ENCODE measurements at regions not wholly inside any gene's neighbourhood (a gene's known extent, or its start where the extent isn't known, plus 50 kb on each side); places are given as distances from the start of the nearest gene placed in this dataset.

GRCh38 chr11:38156495-38157146 is 1558.6 kb upstream of the RAG2 start:
- in situ Hi-C loops (cut with MboI) = no loop called here
- no peaks in the 10 kb centered on the region for H3K36me3 ChIP-seq (ENCODE audit: control insufficient read depth in 2 of 2, insufficient read depth in 2 of 2, low read length in 1 of 2)
- H3K4me1 ChIP-seq (ENCODE audit: control insufficient read depth, insufficient read depth, low read length) = no peaks in the 10 kb centered on the region
- no peak overlapping the region for H3K4me2 ChIP-seq (ENCODE audit: control insufficient read depth, insufficient read depth)
- ChIA-PET POLR2A (no interaction called here), RAD21 (ENCODE audit: unreplicated experiment) (no interaction called here), SMC1A (ENCODE audit: uncharacterized antibody, unreplicated experiment) (interaction anchor here (0.6 kb wide), 2 partner anchors 443 to 1451 kb away, joined by 3 read pairs; no protein-coding TSS in a partner anchor), CTCF (no interaction called here)
- FAIRE-seq (no peak), DNase-seq (ENCODE audit: low read depth, low spot score) (no peak), ATAC-seq (peak; percentile 34; the same call in 2 of the 3 replicates)
- no peak overlapping the region for H3K27ac ChIP-seq (ENCODE audit: control insufficient read depth, insufficient read depth)
- intact Hi-C loops (cut with micrococcal nuclease; ENCODE audit: unreplicated experiment) = no loop called here
- no peak overlapping the region for H2AFZ ChIP-seq (ENCODE audit: control insufficient read depth, low read depth, low read length)
- H3K4me3 ChIP-seq = no peak overlapping the region
- H3K9me3 ChIP-seq (replicated peaks; ENCODE audit: control insufficient read depth, insufficient read depth, low read length) = no peaks in the 10 kb centered on the region
- no peaks in the 10 kb centered on the region for H3K79me2 ChIP-seq (ENCODE audit: control insufficient read depth, insufficient read depth, low read length)
- H3K27me3 ChIP-seq (replicated peaks in 1 of 2; ENCODE audit: control insufficient read depth in 2 of 2, insufficient read depth in 2 of 2, low read length in 1 of 2) = no peaks in the 10 kb centered on the region
- BruUV-seq (replicated peaks) = no TSS peak
- TF ChIP-seq SPI1 (IDR thresholded peaks at IDR 0.05; ENCODE audit: borderline replicate concordance, insufficient read depth, low read depth, low read length) (peak; percentile 22; the same call in 1 of the 2 replicates), BMI1 (IDR thresholded peaks at IDR 0.05; ENCODE audit: borderline replicate concordance) (no peak)
- no peaks in the 10 kb centered on the region for H4K20me1 ChIP-seq (ENCODE audit: control insufficient read depth, insufficient read depth)
- WGBS (ENCODE audit: insufficient coverage, insufficient replicate concordance, low lambda C conversion rate, missing lambda C conversion rate) = 1% methylated on average over 5 of the region's 5 CpGs
- no peak overlapping the region for H3K9ac ChIP-seq (ENCODE audit: control insufficient read depth, insufficient read depth, low read length)

- Histone ChIP-seq H3K4me2 (ENCODE audit: control insufficient read depth, insufficient read depth) (no peak overlapping the region), H4K20me1 (ENCODE audit: control insufficient read depth, insufficient read depth) (no peaks in the 10 kb centered on the region), H3K27me3 (replicated peaks in 1 of 2; ENCODE audit: control insufficient read depth in 2 of 2, insufficient read depth in 2 of 2, low read length in 1 of 2) (no peaks in the 10 kb centered on the region), H3K36me3 (ENCODE audit: control insufficient read depth in 2 of 2, insufficient read depth in 2 of 2, low read length in 1 of 2) (no peaks in the 10 kb centered on the region), H3K27ac (ENCODE audit: control insufficient read depth, insufficient read depth) (no peak overlapping the region), H3K79me2 (ENCODE audit: control insufficient read depth, insufficient read depth, low read length) (no peaks in the 10 kb centered on the region), H3K4me3 (no peak overlapping the region), H3K4me1 (ENCODE audit: control insufficient read depth, insufficient read depth, low read length) (no peaks in the 10 kb centered on the region), H2AFZ (ENCODE audit: control insufficient read depth, low read depth, low read length) (no peak overlapping the region), H3K9ac (ENCODE audit: control insufficient read depth, insufficient read depth, low read length) (no peak overlapping the region), H3K9me3 (replicated peaks; ENCODE audit: control insufficient read depth, insufficient read depth, low read length) (no peaks in the 10 kb centered on the region)
- DNase-seq (ENCODE audit: low read depth, low spot score) (no peak), ATAC-seq (no peak), FAIRE-seq (no peak)
- in situ Hi-C loops (cut with MboI) (no loop called here), intact Hi-C loops (cut with micrococcal nuclease; ENCODE audit: unreplicated experiment) (no loop called here)
- CTCF ChIA-PET = interaction anchor here (1.0 kb wide), 1 partner anchor 10 kb away, joined by 3 read pairs; no protein-coding TSS in a partner anchor
- POLR2A ChIA-PET = no interaction called here
- SMC1A ChIA-PET (ENCODE audit: uncharacterized antibody, unreplicated experiment) = interaction anchor here (0.6 kb wide), 1 partner anchor 443 kb away, joined by 3 read pairs; no protein-coding TSS in a partner anchor
- whole genome bisulfite sequencing (ENCODE audit: insufficient coverage, insufficient replicate concordance, low lambda C conversion rate, missing lambda C conversion rate) = 83% methylated on average over 1 of the region's 1 CpG
- RAD21 ChIA-PET (ENCODE audit: unreplicated experiment) = no interaction called here
- no TSS peak for BruUV-seq (replicated peaks)
- TF ChIP-seq NRF1 (conservative IDR thresholded peaks at IDR 0.05; ENCODE audit: low read depth, low read length) (no peak), STAT3 (IDR thresholded peaks at IDR 0.05; ENCODE audit: low read depth, low read length) (no peak), CBFB (IDR thresholded peaks at IDR 0.05; ENCODE audit: low read depth) (no peak), PKNOX1 (IDR thresholded peaks at IDR 0.05) (no peak), BCL11A (IDR thresholded peaks at IDR 0.05; ENCODE audit: low read depth, low read length) (no peak), RELA (IDR thresholded peaks at IDR 0.05; ENCODE audit: borderline replicate concordance, partially characterized antibody) (no peak), TARDBP (IDR thresholded peaks at IDR 0.05; ENCODE audit: borderline replicate concordance) (no peak), SRF (IDR thresholded peaks at IDR 0.05; ENCODE audit: low read depth in 2 of 2, low read length in 2 of 2) (no peak), CHD4 (IDR thresholded peaks at IDR 0.05) (no peak), ETV6 (conservative IDR thresholded peaks at IDR 0.05 in 1 of 2, IDR thresholded peaks at IDR 0.05 in 1 of 2; ENCODE audit: borderline replicate concordance in 1 of 2, low read depth in 1 of 2) (no peak), PAX5 (IDR thresholded peaks at IDR 0.05; ENCODE audit: borderline replicate concordance, low read depth, low read length) (no peak), KDM1A (IDR thresholded peaks at IDR 0.05; ENCODE audit: borderline replicate concordance) (no peak), BRCA1 (IDR thresholded peaks at IDR 0.05; ENCODE audit: low read depth, low read length) (no peak), ASH2L (IDR thresholded peaks at IDR 0.05; ENCODE audit: borderline replicate concordance, low read depth) (no peak), POU2F2 (IDR thresholded peaks at IDR 0.05; ENCODE audit: borderline replicate concordance, low read depth, low read length) (no peak), ZNF207 (IDR thresholded peaks at IDR 0.05; ENCODE audit: borderline replicate concordance) (no peak)
- TF ChIP-seq, protein P1, sequence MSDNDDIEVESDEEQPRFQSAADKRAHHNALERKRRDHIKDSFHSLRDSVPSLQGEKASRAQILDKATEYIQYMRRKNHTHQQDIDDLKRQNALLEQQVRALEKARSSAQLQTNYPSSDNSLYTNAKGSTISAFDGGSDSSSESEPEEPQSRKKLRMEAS (IDR thresholded peaks at IDR 0.05; ENCODE audit: low read depth, low read length) = no peak
Measured at GRCh38 chr11:38155856-38156255, 1557.8 kb upstream of the RAG2 start.

Data from GM12878 (cell line).